SU-DHL-6 (cell line): ENCODE measurements at regions not wholly inside any gene's neighbourhood (a gene's known extent, or its start where the extent isn't known, plus 50 kb on each side); places are given as distances from the start of the nearest gene placed in this dataset.

ENCODE experiments used
- EZH2phosphoT487 ChIP-seq: fragments of 200-600 bp; sonication (generic), shearing (Covaris generic); conservative IDR thresholded peaks from 2 replicates; pipeline ENCODE4 v1.6.1; 2018; ENCODE audit warnings: mild to moderate bottlenecking, antibody characterized with exemption, low read length, moderate library complexity, mixed read lengths
- TF ChIP-seq, protein P1 (sequence below): fragments of 200-600 bp; sonication (generic); IDR thresholded peaks from one replicate; pipeline ENCODE4 v1.5.1; 2017; ENCODE audit warnings: antibody characterized with exemption, mild to moderate bottlenecking, low read length, moderate library complexity; ENCODE audit not compliant: insufficient read depth, poor library complexity, severe bottlenecking

DNA sequence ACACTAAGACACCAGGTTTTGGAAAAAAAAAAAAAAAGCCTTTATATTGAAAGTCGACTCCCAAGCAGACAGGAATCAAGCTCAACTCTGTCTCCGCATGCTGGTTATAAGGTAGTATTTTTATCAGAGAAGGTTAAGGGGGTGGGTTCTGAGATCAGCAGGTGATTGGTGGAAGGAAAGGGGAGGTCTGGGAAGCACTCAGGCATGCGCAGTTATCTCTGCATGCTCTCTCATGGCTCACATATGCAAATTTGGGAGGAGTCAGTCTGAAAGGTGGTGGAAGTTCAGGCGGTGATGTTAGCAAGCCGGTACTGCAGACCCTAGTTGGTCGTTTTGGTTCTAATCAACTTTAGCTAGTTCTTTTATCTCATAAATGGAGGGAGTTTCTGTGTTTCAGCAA lies 357.6 kb upstream of the C16orf82 start:
- TF ChIP-seq, protein P1, sequence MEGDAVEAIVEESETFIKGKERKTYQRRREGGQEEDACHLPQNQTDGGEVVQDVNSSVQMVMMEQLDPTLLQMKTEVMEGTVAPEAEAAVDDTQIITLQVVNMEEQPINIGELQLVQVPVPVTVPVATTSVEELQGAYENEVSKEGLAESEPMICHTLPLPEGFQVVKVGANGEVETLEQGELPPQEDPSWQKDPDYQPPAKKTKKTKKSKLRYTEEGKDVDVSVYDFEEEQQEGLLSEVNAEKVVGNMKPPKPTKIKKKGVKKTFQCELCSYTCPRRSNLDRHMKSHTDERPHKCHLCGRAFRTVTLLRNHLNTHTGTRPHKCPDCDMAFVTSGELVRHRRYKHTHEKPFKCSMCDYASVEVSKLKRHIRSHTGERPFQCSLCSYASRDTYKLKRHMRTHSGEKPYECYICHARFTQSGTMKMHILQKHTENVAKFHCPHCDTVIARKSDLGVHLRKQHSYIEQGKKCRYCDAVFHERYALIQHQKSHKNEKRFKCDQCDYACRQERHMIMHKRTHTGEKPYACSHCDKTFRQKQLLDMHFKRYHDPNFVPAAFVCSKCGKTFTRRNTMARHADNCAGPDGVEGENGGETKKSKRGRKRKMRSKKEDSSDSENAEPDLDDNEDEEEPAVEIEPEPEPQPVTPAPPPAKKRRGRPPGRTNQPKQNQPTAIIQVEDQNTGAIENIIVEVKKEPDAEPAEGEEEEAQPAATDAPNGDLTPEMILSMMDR: no peak
- TF ChIP-seq EZH2phosphoT487: no peak
